HEK293 (cell line): ENCODE measurements at regions not wholly inside any gene's neighbourhood (a gene's known extent, or its start where the extent isn't known, plus 50 kb on each side); places are given as distances from the start of the nearest gene placed in this dataset.

Experiments
- CTCF ChIA-PET: fragments of 350-600 bp; formaldehyde crosslinking; extraction: SDS; loops from one replicate; lab custom pipeline; 2021; ENCODE audit warnings: antibody characterized with exemption; lab: Yijun Ruan, JAX
- POLR2A ChIA-PET: fragments of 300-600 bp; formaldehyde crosslinking; extraction: SDS; loops from one replicate; lab custom pipeline; 2020; ENCODE audit warnings: antibody characterized with exemption, inconsistent platforms; lab: Yijun Ruan, JAX
- H3K27ac ChIP-seq: fragments of 200-500 bp; sonication (Bioruptor generic); 2 replicates; pipeline ENCODE4 v1.5.1; 2014; ENCODE audit warnings: low read depth, low read length, control low read depth, inconsistent platforms; ENCODE audit errors: extremely low read depth
- H3K36me3 ChIP-seq, 2 experiments: fragments of 200-500 bp in 1 of 2; sonication (Bioruptor generic) in 1 of 2; 1 replicate in 1 of 2; 2 replicates in 1 of 2; pipeline ENCODE4 v1.5.1; 2014 to 2017; ENCODE audit warnings: inconsistent platforms in 2 of 2, low read length in 2 of 2; ENCODE audit not compliant: control insufficient read depth in 2 of 2, insufficient read depth in 1 of 2
- H3K4me1 ChIP-seq: fragments of 200-500 bp; sonication (Bioruptor generic); 2 replicates; pipeline ENCODE4 v1.5.1; 2014; ENCODE audit warnings: mild to moderate bottlenecking, low read length, inconsistent platforms; ENCODE audit not compliant: control insufficient read depth, insufficient read depth
- H3K4me3 ChIP-seq: 2 replicates; pipeline ENCODE4 v1.5.1; 2011; ENCODE audit warnings: low read depth, mild to moderate bottlenecking, control low read depth, low read length, moderate library complexity
- H3K9me3 ChIP-seq: fragments of 200-500 bp; sonication (Bioruptor generic); 2 replicates; pipeline ENCODE4 v1.5.1; 2014; ENCODE audit warnings: low read depth, low read length, inconsistent platforms; ENCODE audit not compliant: control insufficient read depth, insufficient read depth
- GFI1B ChIP-seq: fragments of 450-650 bp; formaldehyde crosslinking; IDR thresholded peaks from 2 replicates; pipeline ENCODE4 v1.5.1; 2016; ENCODE audit warnings: missing biosample characterization, missing genetic modification characterization
- KLF16 ChIP-seq: fragments of 450-650 bp; formaldehyde crosslinking; IDR thresholded peaks from 2 replicates; pipeline ENCODE4 v1.5.1; 2017; ENCODE audit warnings: missing biosample characterization, missing genetic modification characterization
- OVOL3 ChIP-seq: fragments of 450-650 bp; formaldehyde crosslinking; IDR thresholded peaks from 2 replicates; pipeline ENCODE4 v1.5.1; 2016; ENCODE audit warnings: missing biosample characterization, missing genetic modification characterization
- PRDM4 ChIP-seq: fragments of 450-650 bp; formaldehyde crosslinking; IDR thresholded peaks from 2 replicates; pipeline ENCODE4 v1.5.1; 2017; ENCODE audit warnings: missing biosample characterization, missing genetic modification characterization
- RBAK ChIP-seq: fragments of 450-650 bp; formaldehyde crosslinking; IDR thresholded peaks from 2 replicates; pipeline ENCODE4 v1.5.1; 2016; ENCODE audit warnings: missing biosample characterization, missing genetic modification characterization
- SETDB1 ChIP-seq: IDR thresholded peaks from one replicate; pipeline ENCODE4 v1.6.1; 2017; ENCODE audit warnings: mild to moderate bottlenecking, low read length, moderate library complexity, mixed read lengths; ENCODE audit not compliant: insufficient read length
- SP7 ChIP-seq: fragments of 450-650 bp; formaldehyde crosslinking; IDR thresholded peaks from 2 replicates; pipeline ENCODE4 v1.5.1; 2016; ENCODE audit warnings: missing biosample characterization, missing genetic modification characterization
- TRIM28 ChIP-seq: IDR thresholded peaks from 2 replicates; pipeline ENCODE4 v1.6.1; 2011; ENCODE audit warnings: low read length, control low read depth, borderline replicate concordance
- YY1 ChIP-seq: fragments of 450-650 bp; formaldehyde crosslinking; IDR thresholded peaks from 2 replicates; pipeline ENCODE4 v1.5.1; 2018; ENCODE audit warnings: missing biosample characterization, missing genetic modification characterization
- ZBTB1 ChIP-seq: fragments of 450-650 bp; formaldehyde crosslinking; IDR thresholded peaks from 2 replicates; pipeline ENCODE4 v1.5.1; 2016; ENCODE audit warnings: missing biosample characterization, missing genetic modification characterization
- ZEB2 ChIP-seq: fragments of 450-650 bp; formaldehyde crosslinking; IDR thresholded peaks from 2 replicates; pipeline ENCODE4 v1.5.1; 2016; ENCODE audit warnings: missing biosample characterization, missing genetic modification characterization
- ZNF10 ChIP-seq: fragments of 450-650 bp; formaldehyde crosslinking; IDR thresholded peaks from 2 replicates; pipeline ENCODE4 v1.5.1; 2017; ENCODE audit warnings: missing biosample characterization, missing genetic modification characterization
- ZNF211 ChIP-seq: fragments of 450-650 bp; formaldehyde crosslinking; IDR thresholded peaks from 2 replicates; pipeline ENCODE4 v1.5.1; 2016; ENCODE audit warnings: low read depth, missing biosample characterization, missing genetic modification characterization
- ZNF302 ChIP-seq: fragments of 450-650 bp; formaldehyde crosslinking; IDR thresholded peaks from 2 replicates; pipeline ENCODE4 v1.5.1; 2016; ENCODE audit warnings: missing biosample characterization, missing genetic modification characterization, low read depth
- ZNF416 ChIP-seq: fragments of 450-650 bp; formaldehyde crosslinking; IDR thresholded peaks from 2 replicates; pipeline ENCODE4 v1.5.1; 2016; ENCODE audit warnings: missing biosample characterization, missing genetic modification characterization
- ZNF473 ChIP-seq: fragments of 450-650 bp; formaldehyde crosslinking; IDR thresholded peaks from 2 replicates; pipeline ENCODE4 v1.5.1; 2017; ENCODE audit warnings: missing biosample characterization, missing genetic modification characterization
- ZNF514 ChIP-seq: fragments of 450-650 bp; formaldehyde crosslinking; IDR thresholded peaks from 2 replicates; pipeline ENCODE4 v1.5.1; 2016; ENCODE audit warnings: missing biosample characterization, missing genetic modification characterization
- ZNF530 ChIP-seq: fragments of 450-650 bp; formaldehyde crosslinking; IDR thresholded peaks from 2 replicates; pipeline ENCODE4 v1.5.1; 2016; ENCODE audit warnings: low read depth, missing biosample characterization, missing genetic modification characterization
- ZNF580 ChIP-seq: fragments of 450-650 bp; formaldehyde crosslinking; IDR thresholded peaks from 2 replicates; pipeline ENCODE4 v1.5.1; 2016; ENCODE audit warnings: missing biosample characterization, missing genetic modification characterization
- ZNF747 ChIP-seq: fragments of 450-650 bp; formaldehyde crosslinking; IDR thresholded peaks from 2 replicates; pipeline ENCODE4 v1.5.1; 2016; ENCODE audit warnings: missing biosample characterization, missing genetic modification characterization
- ZNF785 ChIP-seq: fragments of 450-650 bp; formaldehyde crosslinking; IDR thresholded peaks from 2 replicates; pipeline ENCODE4 v1.5.1; 2016; ENCODE audit warnings: missing biosample characterization, missing genetic modification characterization
- TF ChIP-seq, protein P1 (sequence below): fragments of 450-650 bp; formaldehyde crosslinking; IDR thresholded peaks from 2 replicates; pipeline ENCODE4 v1.5.1; 2016; ENCODE audit warnings: missing biosample characterization, missing genetic modification characterization

DNA sequence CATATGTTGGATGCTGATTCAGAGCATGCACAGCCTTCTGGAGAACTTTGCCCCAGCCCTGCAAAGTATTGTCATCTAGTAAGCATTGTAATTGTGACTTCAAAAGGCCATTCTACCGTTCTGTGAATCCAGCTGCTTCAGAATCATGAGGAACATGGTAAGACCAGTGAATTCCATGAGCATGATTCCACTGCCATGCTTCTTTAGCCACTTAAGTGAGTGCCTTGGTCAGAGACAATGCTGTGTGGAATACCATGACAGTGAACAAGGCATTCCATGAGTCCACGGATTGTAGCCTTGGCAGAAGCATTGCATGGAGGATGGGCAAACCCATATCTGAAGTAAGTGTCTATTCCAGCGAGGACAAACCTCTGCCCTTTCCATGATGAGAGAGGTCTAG, 123.7 kb downstream of the S1PR1 start (continued):
- no peak for TF ChIP-seq SP7

GRCh38 chr1:101363891-101364318, 127.1 kb downstream of the S1PR1 start:
- CTCF ChIA-PET = interaction anchor here (1.0 to 1.6 kb wide), 2 partner anchors 9 to 55 kb away, joined by 4 to 6 read pairs; no protein-coding TSS in a partner anchor
- H3K4me3 ChIP-seq = no peak overlapping the region
- TF ChIP-seq ZNF580 (tag by site-specific recombination) (no peak), ZNF302 (no peak)
- TF ChIP-seq, protein P1, sequence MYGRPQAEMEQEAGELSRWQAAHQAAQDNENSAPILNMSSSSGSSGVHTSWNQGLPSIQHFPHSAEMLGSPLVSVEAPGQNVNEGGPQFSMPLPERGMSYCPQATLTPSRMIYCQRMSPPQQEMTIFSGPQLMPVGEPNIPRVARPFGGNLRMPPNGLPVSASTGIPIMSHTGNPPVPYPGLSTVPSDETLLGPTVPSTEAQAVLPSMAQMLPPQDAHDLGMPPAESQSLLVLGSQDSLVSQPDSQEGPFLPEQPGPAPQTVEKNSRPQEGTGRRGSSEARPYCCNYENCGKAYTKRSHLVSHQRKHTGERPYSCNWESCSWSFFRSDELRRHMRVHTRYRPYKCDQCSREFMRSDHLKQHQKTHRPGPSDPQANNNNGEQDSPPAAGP (tag by site-specific recombination) = no peak
- no peaks in the 10 kb centered on the region for H3K4me1 ChIP-seq
- H3K9me3 ChIP-seq = no peaks in the 10 kb centered on the region
- POLR2A ChIA-PET = no interaction called here
- no peaks in the 10 kb centered on the region for H3K36me3 ChIP-seq
- H3K27ac ChIP-seq = no peak overlapping the region

DNA sequence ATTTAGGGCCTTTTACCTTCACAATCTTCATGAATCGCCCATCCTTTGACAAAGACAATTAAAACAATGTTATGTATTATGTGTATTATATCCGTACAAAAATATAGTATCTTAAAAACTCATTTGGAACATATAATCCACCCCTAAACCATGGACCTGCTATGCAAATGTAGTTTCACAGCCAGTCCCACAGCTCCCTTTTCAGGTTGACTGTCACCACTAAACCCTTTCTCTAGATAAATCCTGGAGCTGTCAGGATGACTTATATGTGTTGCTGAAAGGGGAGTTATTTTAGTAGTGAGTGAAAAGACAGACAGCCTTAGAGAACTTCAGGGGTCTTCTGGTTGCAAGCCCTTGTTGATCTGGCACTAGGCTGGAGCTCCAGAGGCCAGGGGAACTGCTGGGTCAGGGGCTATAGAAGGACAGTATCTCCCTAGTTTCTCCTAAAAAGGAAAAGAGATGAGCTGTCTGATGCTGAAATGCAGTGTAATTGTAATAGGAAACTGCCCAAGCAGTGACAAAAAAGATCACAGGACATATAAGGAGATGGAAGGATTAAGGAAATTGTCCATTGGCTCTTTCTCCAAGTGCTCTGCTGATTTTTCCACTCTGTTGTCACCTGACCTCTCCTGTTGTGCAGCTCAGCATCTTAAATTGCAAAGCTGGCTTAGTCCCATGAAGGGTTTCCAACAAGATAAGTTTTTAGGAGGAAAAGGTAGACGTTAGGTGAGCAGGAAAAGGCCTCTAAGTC, 127.7 kb downstream of the S1PR1 start:
- Histone ChIP-seq H3K4me1 (no peaks in the 10 kb centered on the region), H3K9me3 (no peaks in the 10 kb centered on the region), H3K36me3 (no peaks in the 10 kb centered on the region), H3K27ac (no peak overlapping the region), H3K4me3 (no peak overlapping the region)
- TF ChIP-seq YY1 (no peak), ZNF416 (tag by site-specific recombination) (no peak), ZNF747 (tag by site-specific recombination) (no peak), GFI1B (tag by site-specific recombination) (no peak), TRIM28 (no peak), ZNF211 (no peak)
- ChIA-PET CTCF (interaction anchor here (0.7 to 1.6 kb wide), 3 partner anchors 10 to 55 kb away, joined by 3 to 6 read pairs (median 4); no protein-coding TSS in a partner anchor), POLR2A (no interaction called here)

DNA sequence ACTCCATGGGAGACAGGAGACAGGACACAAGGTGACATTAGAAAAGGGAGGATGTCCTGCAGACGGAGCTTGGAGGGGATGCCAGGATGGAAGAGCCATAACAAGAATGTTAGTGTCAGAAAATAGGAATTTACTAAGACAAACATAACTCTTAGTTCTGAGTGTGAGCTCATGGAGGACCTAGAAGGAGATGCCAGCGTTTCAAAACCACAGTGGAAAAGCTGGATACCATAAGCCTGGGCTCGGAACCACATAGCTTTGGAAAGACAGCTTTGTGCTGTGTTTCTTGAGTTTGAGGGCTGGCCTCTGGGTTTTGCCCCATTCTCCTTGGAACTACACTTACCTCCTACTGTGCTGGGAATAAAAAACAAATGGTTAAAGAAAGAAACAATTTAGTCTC, 128.4 kb downstream of the S1PR1 start:
- H3K4me1 ChIP-seq = no peaks in the 10 kb centered on the region
- H3K4me3 ChIP-seq = no peak overlapping the region
- TF ChIP-seq PRDM4 (tag by site-specific recombination) (no peak), KLF16 (tag by site-specific recombination) (no peak)
- ChIA-PET POLR2A (no interaction called here), CTCF (interaction anchor here (0.7 to 1.6 kb wide), 3 partner anchors 10 to 56 kb away, joined by 3 to 6 read pairs (median 4); no protein-coding TSS in a partner anchor)
- no peaks in the 10 kb centered on the region for H3K9me3 ChIP-seq
- H3K27ac ChIP-seq = no peak overlapping the region
- no peaks in the 10 kb centered on the region for H3K36me3 ChIP-seq

- POLR2A ChIA-PET = no interaction called here
- H3K4me1 ChIP-seq = no peaks in the 10 kb centered on the region
- H3K27ac ChIP-seq = no peak overlapping the region
- H3K9me3 ChIP-seq = no peaks in the 10 kb centered on the region
- TF ChIP-seq SETDB1 (no peak), RBAK (tag by site-specific recombination) (no peak), ZEB2 (no peak), ZNF580 (tag by site-specific recombination) (no peak), ZBTB1 (tag by site-specific recombination) (no peak), OVOL3 (tag by site-specific recombination) (no peak), ZNF416 (tag by site-specific recombination) (no peak), ZNF785 (tag by site-specific recombination) (no peak), ZNF10 (no peak), ZNF473 (no peak), ZNF530 (tag by site-specific recombination) (no peak), ZNF514 (no peak), ZNF211 (no peak)
- TF ChIP-seq, all 188 proteins: peak for 0
- Histone ChIP-seq H3K36me3 (no peaks in the 10 kb centered on the region), H3K4me3 (no peak overlapping the region)
- CTCF ChIA-PET = interaction anchor here (4.1 kb wide), 1 partner anchor 8 kb away, joined by 16 read pairs; no protein-coding TSS in a partner anchor
Measured at GRCh38 chr1:101365878-101366277, 129.1 kb downstream of the S1PR1 start.
